ENCODE measurements at regions not wholly inside any gene's neighbourhood (a gene's known extent, or its start where the extent isn't known, plus 50 kb on each side); places are given as distances from the start of the nearest gene placed in this dataset.

- no peak overlapping the region for H3K27ac ChIP-seq
- TF ChIP-seq CTCF (conservative IDR thresholded peaks at IDR 0.05; ENCODE audit: low read depth) = no peak
- DNase-seq (ENCODE audit: low spot score) = peak; percentile 8
- ChIA-PET POLR2A (ENCODE audit: low non-redundant PET) (no interaction called here), CTCF (interaction anchor here (0.7 kb wide), 1 partner anchor 557 kb away, joined by 3 read pairs; no protein-coding TSS in a partner anchor)
Measured at GRCh38 chr2:104444392-104444791, 409.5 kb upstream of the POU3F3 start.

GRCh38 chr2:104444889-104445288 is 409.0 kb upstream of the POU3F3 start:
- no peak for TF ChIP-seq CTCF (conservative IDR thresholded peaks at IDR 0.05; ENCODE audit: low read depth)
- CTCF ChIA-PET = interaction anchor here (0.5 to 0.7 kb wide), 2 partner anchors 30 to 558 kb away, joined by 3 to 8 read pairs; no protein-coding TSS in a partner anchor
- DNase-seq (ENCODE audit: low spot score) = no peak
- POLR2A ChIA-PET (ENCODE audit: low non-redundant PET) = no interaction called here
- H3K27ac ChIP-seq = no peak overlapping the region

GRCh38 chr2:104447831-104448434 is 406.0 kb upstream of the POU3F3 start:
- no peak overlapping the region for H3K27ac ChIP-seq
- no peak for TF ChIP-seq CTCF (conservative IDR thresholded peaks at IDR 0.05; ENCODE audit: low read depth)
- DNase-seq (ENCODE audit: low spot score) = no peak
- CTCF ChIA-PET = interaction anchor here (0.6 kb wide), 1 partner anchor 1683 kb away, joined by 5 read pairs; no protein-coding TSS in a partner anchor
- POLR2A ChIA-PET (ENCODE audit: low non-redundant PET) = no interaction called here

GRCh38 chr2:104448661-104449440 is 405.1 kb upstream of the POU3F3 start:
- CTCF ChIA-PET = interaction anchor here (0.6 kb wide), 1 partner anchor 917 kb away, joined by 4 read pairs; no protein-coding TSS in a partner anchor
- DNase-seq (ENCODE audit: low spot score) = no peak
- POLR2A ChIA-PET (ENCODE audit: low non-redundant PET) = no interaction called here
- no peak for TF ChIP-seq CTCF (conservative IDR thresholded peaks at IDR 0.05; ENCODE audit: low read depth)
- H3K27ac ChIP-seq = no peak overlapping the region

GRCh38 chr2:104452558-104452957 is 401.4 kb upstream of the POU3F3 start:
- POLR2A ChIA-PET (ENCODE audit: low non-redundant PET) = no interaction called here
- CTCF ChIA-PET = no interaction called here
- DNase-seq (ENCODE audit: low spot score) = no peak
- H3K27ac ChIP-seq = no peak overlapping the region
- TF ChIP-seq CTCF (conservative IDR thresholded peaks at IDR 0.05; ENCODE audit: low read depth) = no peak

- no peak for TF ChIP-seq CTCF (conservative IDR thresholded peaks at IDR 0.05; ENCODE audit: low read depth)
- ChIA-PET POLR2A (ENCODE audit: low non-redundant PET) (no interaction called here), CTCF (interaction anchor here (0.7 to 0.8 kb wide), 2 partner anchors 261 to 429 kb away, joined by 3 to 7 read pairs; no protein-coding TSS in a partner anchor)
- H3K27ac ChIP-seq = no peak overlapping the region
- no peak for DNase-seq (ENCODE audit: low spot score)
Measured at GRCh38 chr2:104462731-104463130, 391.2 kb upstream of the POU3F3 start.

Data from RWPE1 (cell line).